ENCODE measurements at regions not wholly inside any gene's neighbourhood (a gene's known extent, or its start where the extent isn't known, plus 50 kb on each side); places are given as distances from the start of the nearest gene placed in this dataset.

- H3K27ac Mint-ChIP-seq = peak overlapping the region; percentile 19
- H3K27me3 Mint-ChIP-seq (ENCODE audit: low read depth) = no peaks in the 10 kb centered on the region
- TF ChIP-seq CTCF (IDR thresholded peaks at IDR 0.05; ENCODE audit: unreplicated experiment) = no peak
- H3K36me3 Mint-ChIP-seq = no peaks in the 10 kb centered on the region
- no peaks in the 10 kb centered on the region for H3K9me3 Mint-ChIP-seq
- H3K4me1 Mint-ChIP-seq = peaks cover 41% of the 10 kb centered on the region
- H3K4me3 Mint-ChIP-seq = no peak overlapping the region
- DNase-seq (ENCODE audit: low spot score in 2 of 2, unreplicated experiment in 2 of 2) = no peak
Measured at GRCh38 chr9:99748266-99748665, 73.4 kb upstream of the NR4A3 start.

GRCh38 chr9:99748676-99749075 lies 73.0 kb upstream of the NR4A3 start:
- H3K27ac Mint-ChIP-seq = peak overlapping the region; percentile 19
- no peak for DNase-seq (ENCODE audit: low spot score in 2 of 2, unreplicated experiment in 2 of 2)
- H3K4me3 Mint-ChIP-seq = no peak overlapping the region
- H3K36me3 Mint-ChIP-seq = no peaks in the 10 kb centered on the region
- peaks cover 39% of the 10 kb centered on the region for H3K4me1 Mint-ChIP-seq
- H3K9me3 Mint-ChIP-seq = no peaks in the 10 kb centered on the region
- TF ChIP-seq CTCF (IDR thresholded peaks at IDR 0.05; ENCODE audit: unreplicated experiment) = no peak
- no peaks in the 10 kb centered on the region for H3K27me3 Mint-ChIP-seq (ENCODE audit: low read depth)

- Mint-ChIP-seq H3K4me1 (peaks cover 31% of the 10 kb centered on the region), H3K27me3 (ENCODE audit: low read depth) (no peaks in the 10 kb centered on the region), H3K4me3 (no peak overlapping the region), H3K27ac (no peak overlapping the region), H3K9me3 (no peaks in the 10 kb centered on the region), H3K36me3 (no peaks in the 10 kb centered on the region)
- no peak for TF ChIP-seq CTCF (IDR thresholded peaks at IDR 0.05; ENCODE audit: unreplicated experiment)
- no peak for DNase-seq (ENCODE audit: low spot score in 2 of 2, unreplicated experiment in 2 of 2)
Measured at GRCh38 chr9:99749641-99750040, 72.0 kb upstream of the NR4A3 start.

- no peak for TF ChIP-seq CTCF (IDR thresholded peaks at IDR 0.05; ENCODE audit: unreplicated experiment)
- no peaks in the 10 kb centered on the region for H3K9me3 Mint-ChIP-seq
- DNase-seq (ENCODE audit: low spot score in 2 of 2, unreplicated experiment in 2 of 2) = no peak
- H3K4me1 Mint-ChIP-seq = peaks cover 34% of the 10 kb centered on the region
- H3K4me3 Mint-ChIP-seq = no peak overlapping the region
- no peak overlapping the region for H3K27ac Mint-ChIP-seq
- no peaks in the 10 kb centered on the region for H3K36me3 Mint-ChIP-seq
- H3K27me3 Mint-ChIP-seq (ENCODE audit: low read depth) = no peaks in the 10 kb centered on the region
Measured at GRCh38 chr9:99750526-99750925, 71.2 kb upstream of the NR4A3 start.

- no peaks in the 10 kb centered on the region for H3K9me3 Mint-ChIP-seq
- no peak for DNase-seq (ENCODE audit: low spot score in 2 of 2, unreplicated experiment in 2 of 2)
- no peak overlapping the region for H3K27ac Mint-ChIP-seq
- no peaks in the 10 kb centered on the region for H3K36me3 Mint-ChIP-seq
- H3K4me1 Mint-ChIP-seq = peaks cover 33% of the 10 kb centered on the region
- no peak for TF ChIP-seq CTCF (IDR thresholded peaks at IDR 0.05; ENCODE audit: unreplicated experiment)
- H3K27me3 Mint-ChIP-seq (ENCODE audit: low read depth) = no peaks in the 10 kb centered on the region
- H3K4me3 Mint-ChIP-seq = no peak overlapping the region
Measured at GRCh38 chr9:99752417-99753109, 69.1 kb upstream of the NR4A3 start.

GRCh38 chr9:99753436-99753835 lies 68.2 kb upstream of the NR4A3 start:
- TF ChIP-seq CTCF (IDR thresholded peaks at IDR 0.05; ENCODE audit: unreplicated experiment) = no peak
- Mint-ChIP-seq H3K27me3 (ENCODE audit: low read depth) (no peaks in the 10 kb centered on the region), H3K27ac (no peak overlapping the region), H3K9me3 (no peaks in the 10 kb centered on the region), H3K4me3 (no peak overlapping the region), H3K36me3 (no peaks in the 10 kb centered on the region), H3K4me1 (peaks cover 26% of the 10 kb centered on the region)
- no peak for DNase-seq (ENCODE audit: low spot score in 2 of 2, unreplicated experiment in 2 of 2)
